ENCODE measurements at regions not wholly inside any gene's neighbourhood (a gene's known extent, or its start where the extent isn't known, plus 50 kb on each side); places are given as distances from the start of the nearest gene placed in this dataset.

DNA sequence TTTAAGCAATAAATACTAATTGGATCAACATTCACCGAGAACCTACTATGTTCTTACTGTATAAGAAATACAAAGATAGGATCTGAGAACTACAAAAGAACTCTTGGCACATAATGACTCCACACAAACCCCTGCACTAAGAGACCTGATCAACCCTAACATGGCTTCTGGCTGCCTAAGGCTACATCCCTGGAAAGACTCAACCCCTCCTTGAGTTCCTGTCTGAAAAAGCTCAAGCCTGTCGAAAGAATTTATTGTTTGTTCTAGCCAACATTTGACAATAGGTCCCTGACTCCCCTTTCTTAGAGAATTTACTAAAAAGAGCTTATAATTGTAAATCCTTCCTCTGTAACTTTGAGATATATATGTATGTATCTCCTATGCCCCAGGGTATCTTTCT, 125.3 kb upstream of the SGCE start:
- CTCF ChIA-PET (ENCODE audit: partially characterized antibody), result no interaction called here
- Histone ChIP-seq H2BK15ac (ENCODE audit: low read length) (no peak overlapping the region), H3K23ac (ENCODE audit: insufficient read length) (no peak overlapping the region), H4K91ac (replicated peaks; ENCODE audit: insufficient read length, low read length) (no peak overlapping the region), H3K27me3 (replicated peaks in 1 of 4; ENCODE audit: control insufficient read depth in 3 of 4, extremely low read depth in 1 of 4, insufficient read depth in 3 of 4, low read length in 3 of 4) (no peaks in the 10 kb centered on the region), H2BK5ac (ENCODE audit: low read depth, low read length) (no peak overlapping the region), H3K79me2 (ENCODE audit: control insufficient read depth in 1 of 2, insufficient read depth in 2 of 2, low read length in 2 of 2) (no peaks in the 10 kb centered on the region), H2BK120ac (replicated peaks; ENCODE audit: low read depth, low read length) (no peak overlapping the region), H2AK5ac (ENCODE audit: low read depth, low read length) (no peak overlapping the region), H2AFZ (ENCODE audit: low read length) (no peak overlapping the region), H3K4ac (replicated peaks; ENCODE audit: insufficient read length, low read depth, low read length) (no peak overlapping the region), H3K14ac (ENCODE audit: insufficient read length) (no peak overlapping the region), H3K36me3 (ENCODE audit: control insufficient read depth in 2 of 4, insufficient read depth in 4 of 4, low read length in 3 of 4) (no peaks in the 10 kb centered on the region), H3K9ac (replicated peaks in 1 of 4; ENCODE audit: extremely low read depth in 1 of 4, low read depth in 3 of 4, low read length in 3 of 4) (no peak overlapping the region), H3K4me1 (replicated peaks in 1 of 4; ENCODE audit: control insufficient read depth in 3 of 4, insufficient read depth in 4 of 4, low read length in 3 of 4) (no peaks in the 10 kb centered on the region), H3K23me2 (ENCODE audit: low read depth, low read length) (no peaks in the 10 kb centered on the region), H3K79me1 (ENCODE audit: low read depth, low read length) (no peaks in the 10 kb centered on the region), H4K20me1 (replicated peaks in 1 of 2; ENCODE audit: control insufficient read depth in 1 of 2, insufficient read depth in 2 of 2, low read length in 2 of 2) (no peaks in the 10 kb centered on the region), H4K5ac (ENCODE audit: insufficient read length, low read depth, low read length) (no peak overlapping the region), H3K9me3 (ENCODE audit: insufficient read depth in 2 of 2, low read depth in 1 of 2, low read length in 1 of 2) (no peaks in the 10 kb centered on the region), H4K8ac (ENCODE audit: extremely low read depth, insufficient read depth, low read length) (no peak overlapping the region), H3K4me3 (ENCODE audit: extremely low read depth in 1 of 4, insufficient read depth in 2 of 4, low read depth in 3 of 4, low read length in 4 of 4) (no peak overlapping the region), H3K56ac (replicated peaks; ENCODE audit: insufficient read length, low read depth, low read length) (no peak overlapping the region), H2BK12ac (ENCODE audit: low read depth, low read length) (no peak overlapping the region), H2BK20ac (ENCODE audit: low read length) (no peak overlapping the region), H3K4me2 (ENCODE audit: insufficient read depth in 1 of 2, low read depth in 2 of 2, low read length in 2 of 2) (no peak overlapping the region), H3K18ac (ENCODE audit: extremely low read depth, low read length) (no peak overlapping the region), H3K27ac (ENCODE audit: low read depth, low read length) (no peak overlapping the region)
- POLR2A ChIA-PET (ENCODE audit: partially characterized antibody), result no interaction called here
- DNase-seq (ENCODE audit: low read depth in 1 of 2, low spot score in 2 of 2), result no peak
- WGBS, 2 experiments (ENCODE audit: extremely low coverage in 1 of 2, insufficient coverage in 1 of 2, insufficient read length in 1 of 2, insufficient replicate concordance in 2 of 2, low coverage in 1 of 2, low lambda C conversion rate in 2 of 2, missing lambda C conversion rate in 1 of 2), result 92% methylated on average over 2 of the region's 2 CpGs; no CpG with 5 or more reads in 1 of the 2 experiments
- FAIRE-seq, result no peak
- no peak for TF ChIP-seq BRCA1 (IDR thresholded peaks at IDR 0.05; ENCODE audit: low read depth, low read length)

Measured in H1 (cell line).